ENCODE measurements at regions not wholly inside any gene's neighbourhood (a gene's known extent, or its start where the extent isn't known, plus 50 kb on each side); places are given as distances from the start of the nearest gene placed in this dataset.

- TF ChIP-seq CTCF (IDR thresholded peaks at IDR 0.05) (no peak), POLR2A (IDR thresholded peaks at IDR 0.05) (no peak)
Measured at GRCh38 chr2:207289295-207290018, 123.7 kb upstream of the KLF7 start.

All from thyroid gland (tissue), 4 donors.